Mammary epithelial cell (primary cell): ENCODE measurements at regions not wholly inside any gene's neighbourhood (a gene's known extent, or its start where the extent isn't known, plus 50 kb on each side); places are given as distances from the start of the nearest gene placed in this dataset.

Source experiments
- EZH2 ChIP-seq: IDR thresholded peaks from 2 replicates; pipeline ENCODE4 v1.6.1; 2012; ENCODE audit warnings: low read length, inconsistent platforms, borderline replicate concordance
- TF ChIP-seq, protein P1 (sequence below), 2 donors: IDR thresholded peaks in 1 of 2; conservative IDR thresholded peaks in 1 of 2; 2 replicates each; pipeline ENCODE4 v1.5.1; 2011 to 2012; ENCODE audit warnings: inconsistent platforms in 2 of 2, low read length in 2 of 2, mild to moderate bottlenecking in 2 of 2, control low read depth in 1 of 2, low read depth in 1 of 2; ENCODE audit not compliant: insufficient read depth in 1 of 2; ENCODE audit errors: extremely low read depth in 1 of 2

DNA sequence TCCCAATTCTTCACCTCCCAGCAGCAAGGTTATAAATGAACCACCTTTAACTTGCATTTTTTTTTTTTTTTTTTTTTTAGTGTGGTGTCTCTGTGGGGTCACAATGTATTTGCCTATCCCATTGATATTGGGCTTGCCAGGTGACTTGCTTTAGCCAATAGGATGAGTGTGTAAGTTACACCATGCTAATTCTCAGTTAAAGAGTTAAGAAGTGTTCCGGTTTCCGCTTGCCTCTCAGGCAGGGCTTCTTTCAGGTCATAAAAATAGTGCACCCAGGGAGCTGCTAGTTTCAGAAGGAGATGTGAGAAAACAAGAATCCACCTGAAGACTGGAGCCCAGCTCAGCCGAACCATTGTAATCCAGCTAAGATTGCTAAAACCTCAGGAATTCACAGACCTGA, 84.2 kb upstream of the PTPRD start:
- TF ChIP-seq, protein P1, sequence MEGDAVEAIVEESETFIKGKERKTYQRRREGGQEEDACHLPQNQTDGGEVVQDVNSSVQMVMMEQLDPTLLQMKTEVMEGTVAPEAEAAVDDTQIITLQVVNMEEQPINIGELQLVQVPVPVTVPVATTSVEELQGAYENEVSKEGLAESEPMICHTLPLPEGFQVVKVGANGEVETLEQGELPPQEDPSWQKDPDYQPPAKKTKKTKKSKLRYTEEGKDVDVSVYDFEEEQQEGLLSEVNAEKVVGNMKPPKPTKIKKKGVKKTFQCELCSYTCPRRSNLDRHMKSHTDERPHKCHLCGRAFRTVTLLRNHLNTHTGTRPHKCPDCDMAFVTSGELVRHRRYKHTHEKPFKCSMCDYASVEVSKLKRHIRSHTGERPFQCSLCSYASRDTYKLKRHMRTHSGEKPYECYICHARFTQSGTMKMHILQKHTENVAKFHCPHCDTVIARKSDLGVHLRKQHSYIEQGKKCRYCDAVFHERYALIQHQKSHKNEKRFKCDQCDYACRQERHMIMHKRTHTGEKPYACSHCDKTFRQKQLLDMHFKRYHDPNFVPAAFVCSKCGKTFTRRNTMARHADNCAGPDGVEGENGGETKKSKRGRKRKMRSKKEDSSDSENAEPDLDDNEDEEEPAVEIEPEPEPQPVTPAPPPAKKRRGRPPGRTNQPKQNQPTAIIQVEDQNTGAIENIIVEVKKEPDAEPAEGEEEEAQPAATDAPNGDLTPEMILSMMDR (conservative IDR thresholded peaks at IDR 0.05 in 1 of 2, IDR thresholded peaks at IDR 0.05 in 1 of 2; ENCODE audit: extremely low read depth in 1 of 2, insufficient read depth in 1 of 2, low read depth in 1 of 2, low read length in 2 of 2): no peak
- TF ChIP-seq EZH2: no peak
